Endothelial cell of umbilical vein (primary cell): ENCODE measurements at regions not wholly inside any gene's neighbourhood (a gene's known extent, or its start where the extent isn't known, plus 50 kb on each side); places are given as distances from the start of the nearest gene placed in this dataset.

Source experiments
- BruUV-seq: library from RNA; stranded (reverse); fragments of 400-500 nt; replicated peaks from 2 replicates; lab custom pipeline; 2021; lab: Mats Ljungman, UMichigan
- CTCF ChIA-PET: fragments of 300-600, 350-600 bp; sonication (Branson Sonifier 250); formaldehyde crosslinking; loops from one replicate; lab custom pipeline; 2021; ENCODE audit warnings: antibody characterized with exemption, inconsistent platforms; lab: Charles Lee
- POLR2A ChIA-PET: fragments of 300-600, 350-600 bp; sonication (Branson Sonifier 250); formaldehyde crosslinking; loops from one replicate; lab custom pipeline; 2021; ENCODE audit warnings: antibody characterized with exemption, inconsistent platforms; lab: Charles Lee
- DNase-seq: peaks from one replicate; pipeline ENCODE4 v3.0.0-alpha.2; 2011; ENCODE audit warnings: low read depth, low spot score
- FAIRE-seq: peaks from 2 replicates; lab custom pipeline; 2011; peaks lifted over from hg19 to GRCh38; lab: Jason Lieb, UNC
- H2AFZ ChIP-seq: 2 replicates; pipeline ENCODE4 v1.6.0; 2012; ENCODE audit warnings: low read depth, low read length, control low read depth, inconsistent platforms
- H3K27ac ChIP-seq: 2 replicates; pipeline ENCODE4 v1.5.1; 2011; ENCODE audit warnings: low read depth, mild to moderate bottlenecking, control low read depth, low read length, moderate library complexity; ENCODE audit not compliant: insufficient read depth
- H3K27me3 ChIP-seq, 2 experiments: 2 replicates each; pipeline versions ENCODE4 v1.6.0 to v1.6.1; 2011; ENCODE audit warnings: low read length in 2 of 2, mixed read lengths in 1 of 2; ENCODE audit not compliant: control insufficient read depth in 2 of 2, insufficient read depth in 2 of 2
- H3K36me3 ChIP-seq, 2 experiments: 2 replicates in 1 of 2; 3 replicates in 1 of 2; pipeline ENCODE4 v1.5.1; 2011; ENCODE audit warnings: low read length in 2 of 2, mild to moderate bottlenecking in 1 of 2, moderate library complexity in 1 of 2; ENCODE audit not compliant: control insufficient read depth in 2 of 2, insufficient read depth in 2 of 2; ENCODE audit errors: extremely low read depth in 1 of 2
- H3K4me1 ChIP-seq: 3 replicates; pipeline ENCODE4 v1.5.1; 2011; ENCODE audit warnings: mild to moderate bottlenecking, low read length; ENCODE audit not compliant: control insufficient read depth, insufficient read depth; ENCODE audit errors: extremely low read depth
- H3K4me2 ChIP-seq: 2 replicates; pipeline ENCODE4 v1.6.1; 2011; ENCODE audit warnings: low read length, control low read depth, mixed read lengths; ENCODE audit not compliant: insufficient read depth
- H3K4me3 ChIP-seq, 3 experiments: fragments of 200-600 bp in 1 of 3; sonication (generic), shearing (Covaris generic) in 1 of 3; replicated peaks in 1 of 3; 2 replicates each; pipeline ENCODE4 v1.5.1; 2011 to 2016; ENCODE audit warnings: control low read depth in 3 of 3, low read length in 3 of 3, mild to moderate bottlenecking in 2 of 3, inconsistent platforms in 1 of 3, low read depth in 1 of 3, moderate library complexity in 1 of 3; ENCODE audit not compliant: insufficient read depth in 1 of 3
- H3K79me2 ChIP-seq: 2 replicates; pipeline ENCODE4 v1.6.0; 2012; ENCODE audit warnings: low read length, inconsistent platforms; ENCODE audit not compliant: control insufficient read depth, insufficient read depth
- H3K9ac ChIP-seq: replicated peaks from 2 replicates; pipeline ENCODE3; 2011; ENCODE audit warnings: low read length, control low read depth; ENCODE audit not compliant: insufficient read depth; ENCODE audit errors: extremely low read depth
- H3K9me1 ChIP-seq: replicated peaks from 3 replicates; pipeline ENCODE4 v1.6.0; 2011; ENCODE audit warnings: mild to moderate bottlenecking, low read length; ENCODE audit not compliant: control insufficient read depth, insufficient read depth; ENCODE audit errors: extremely low read depth
- H3K9me3 ChIP-seq: replicated peaks from 2 replicates; pipeline ENCODE4 v1.5.1; 2012; ENCODE audit warnings: low read length, inconsistent platforms; ENCODE audit not compliant: control insufficient read depth, insufficient read depth
- H4K20me1 ChIP-seq: replicated peaks from 2 replicates; pipeline ENCODE3; 2011; ENCODE audit warnings: mild to moderate bottlenecking, low read length; ENCODE audit not compliant: control insufficient read depth, insufficient read depth; ENCODE audit errors: extremely low read depth
- FOS ChIP-seq: IDR thresholded peaks from 2 replicates; pipeline ENCODE4 v1.6.1; 2011; ENCODE audit warnings: mild to moderate bottlenecking, low read length, moderate library complexity, borderline replicate concordance; ENCODE audit not compliant: insufficient read depth
- GATA2 ChIP-seq: IDR thresholded peaks from 2 replicates; pipeline ENCODE4 v1.7.0; 2011; ENCODE audit warnings: low read depth, mild to moderate bottlenecking, moderate library complexity, mixed read lengths, low read length; ENCODE audit not compliant: insufficient read length, insufficient read depth
- JUN ChIP-seq: IDR thresholded peaks from 2 replicates; pipeline ENCODE4 v1.6.1; 2011; ENCODE audit warnings: borderline replicate concordance, low read depth; ENCODE audit not compliant: insufficient read length, insufficient read depth
- MYC ChIP-seq: IDR thresholded peaks from one replicate; pipeline ENCODE4 v1.6.1; 2011; ENCODE audit warnings: mild to moderate bottlenecking, low read depth, low read length
- POLR2A ChIP-seq: IDR thresholded peaks from 2 replicates; pipeline ENCODE4 v1.6.1; 2012; ENCODE audit warnings: low read depth, mild to moderate bottlenecking, control low read depth, low read length
- POLR2AphosphoS5 ChIP-seq: IDR thresholded peaks from 2 replicates; pipeline ENCODE4 v1.6.1; 2012; ENCODE audit warnings: low read depth, mild to moderate bottlenecking, control low read depth, low read length, moderate library complexity; ENCODE audit not compliant: insufficient read depth
- dilution Hi-C: fragments of 300-500 bp; cut with MboI; formaldehyde crosslinking; loops from one replicate; pipeline ENCODE4 v1.15.0; 2019; ENCODE audit warnings: low sequenced_read_pairs; ENCODE audit not compliant: extremely low pct_ligation_motif_present
- intact Hi-C: fragments of 100-400 bp; cut with micrococcal nuclease; formaldehyde crosslinking; loops from one replicate; pipeline ENCODE4 v1.10.0; 2022
- TF ChIP-seq, protein P1 (sequence below), 2 donors: IDR thresholded peaks; 1 replicate in 1 of 2; 2 replicates in 1 of 2; pipeline ENCODE4 v1.5.1; 2011; ENCODE audit warnings: low read length in 2 of 2, mild to moderate bottlenecking in 2 of 2, moderate library complexity in 2 of 2, control low read depth in 1 of 2, inconsistent platforms in 1 of 2, low read depth in 1 of 2; ENCODE audit not compliant: insufficient read depth in 1 of 2; ENCODE audit errors: extremely low read depth in 1 of 2

DNA sequence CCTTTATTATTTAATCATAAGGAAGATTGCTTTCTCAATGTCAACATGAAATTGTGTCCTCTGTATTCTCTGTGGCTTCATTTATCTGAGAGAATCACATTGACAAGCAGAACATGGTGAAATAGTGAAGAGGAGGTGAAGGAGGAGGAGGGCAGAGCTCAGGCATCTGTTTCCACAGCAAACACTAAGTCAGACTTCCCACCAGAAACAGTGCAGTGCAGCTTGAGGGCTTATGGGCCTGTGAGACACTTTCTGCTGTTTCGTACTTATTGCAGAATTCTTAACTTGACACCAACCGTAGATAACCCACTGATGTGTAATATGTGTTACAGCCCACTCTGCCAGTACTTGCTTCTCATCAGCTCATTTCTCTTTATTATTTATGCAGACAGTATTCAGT is 386.3 kb downstream of the DIRAS2 start:
- no peak overlapping the region for H3K4me2 ChIP-seq

More for the DNA sequence above, 386.3 kb downstream of the DIRAS2 start:
- DNase-seq (no peak), FAIRE-seq (no peak)
- no peaks in the 10 kb centered on the region for H3K4me1 ChIP-seq
- H2AFZ ChIP-seq: no peak overlapping the region
- no peaks in the 10 kb centered on the region for H3K9me1 ChIP-seq
- H3K27me3 ChIP-seq: no peaks in the 10 kb centered on the region
- H3K27ac ChIP-seq: no peak overlapping the region
- no peak for TF ChIP-seq JUN
- TF ChIP-seq POLR2AphosphoS5: no peak
- no peak for TF ChIP-seq FOS
- no peak for TF ChIP-seq GATA2
- TF ChIP-seq, protein P1, sequence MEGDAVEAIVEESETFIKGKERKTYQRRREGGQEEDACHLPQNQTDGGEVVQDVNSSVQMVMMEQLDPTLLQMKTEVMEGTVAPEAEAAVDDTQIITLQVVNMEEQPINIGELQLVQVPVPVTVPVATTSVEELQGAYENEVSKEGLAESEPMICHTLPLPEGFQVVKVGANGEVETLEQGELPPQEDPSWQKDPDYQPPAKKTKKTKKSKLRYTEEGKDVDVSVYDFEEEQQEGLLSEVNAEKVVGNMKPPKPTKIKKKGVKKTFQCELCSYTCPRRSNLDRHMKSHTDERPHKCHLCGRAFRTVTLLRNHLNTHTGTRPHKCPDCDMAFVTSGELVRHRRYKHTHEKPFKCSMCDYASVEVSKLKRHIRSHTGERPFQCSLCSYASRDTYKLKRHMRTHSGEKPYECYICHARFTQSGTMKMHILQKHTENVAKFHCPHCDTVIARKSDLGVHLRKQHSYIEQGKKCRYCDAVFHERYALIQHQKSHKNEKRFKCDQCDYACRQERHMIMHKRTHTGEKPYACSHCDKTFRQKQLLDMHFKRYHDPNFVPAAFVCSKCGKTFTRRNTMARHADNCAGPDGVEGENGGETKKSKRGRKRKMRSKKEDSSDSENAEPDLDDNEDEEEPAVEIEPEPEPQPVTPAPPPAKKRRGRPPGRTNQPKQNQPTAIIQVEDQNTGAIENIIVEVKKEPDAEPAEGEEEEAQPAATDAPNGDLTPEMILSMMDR (IDR thresholded peaks at IDR 0.05; ENCODE audit: extremely low read depth in 1 of 2, insufficient read depth in 1 of 2, low read depth in 1 of 2, low read length in 2 of 2): no peak
- no peak for TF ChIP-seq MYC
- TF ChIP-seq POLR2A: no peak
- H3K9me3 ChIP-seq: peaks cover 3% of the 10 kb centered on the region
- ChIA-PET POLR2A (no interaction called here), CTCF (no interaction called here)
- intact Hi-C loops (no loop called here), dilution Hi-C loops (no loop called here)
- no peaks in the 10 kb centered on the region for H4K20me1 ChIP-seq
- H3K4me3 ChIP-seq: no peak overlapping the region
- BruUV-seq: no TSS peak
- H3K9ac ChIP-seq: no peak overlapping the region
- H3K79me2 ChIP-seq: no peaks in the 10 kb centered on the region
- H3K36me3 ChIP-seq: no peaks in the 10 kb centered on the region
